DND-41 (cell line): ENCODE measurements at regions not wholly inside any gene's neighbourhood (a gene's known extent, or its start where the extent isn't known, plus 50 kb on each side); places are given as distances from the start of the nearest gene placed in this dataset.

Experiments
- ATAC-seq: fragments of 200-7000 bp; cut with Tn5 transposase; 3 replicates; pipeline ENCODE4 v1.9.1; 2021; ENCODE audit warnings: low read depth; ENCODE audit not compliant: insufficient read depth
- DNase-seq: peaks from one replicate; pipeline ENCODE4 v3.0.0-alpha.2; 2020
- H2AFZ ChIP-seq: 2 replicates; pipeline ENCODE4 v1.6.0; 2012; ENCODE audit warnings: low read depth, low read length
- H3K27ac ChIP-seq: 2 replicates; pipeline ENCODE4 v1.5.1; 2012; ENCODE audit warnings: low read length, inconsistent platforms
- H3K27me3 ChIP-seq: fragments of 200-600 bp; sonication (generic); 2 replicates; pipeline ENCODE4 v1.6.0; 2012; ENCODE audit warnings: low read length, mild to moderate bottlenecking, inconsistent platforms; ENCODE audit not compliant: insufficient read depth, poor library complexity
- H3K36me3 ChIP-seq: 2 replicates; pipeline ENCODE4 v1.5.1; 2012; ENCODE audit warnings: low read length, inconsistent platforms; ENCODE audit not compliant: insufficient read depth
- H3K4me1 ChIP-seq: 2 replicates; pipeline ENCODE4 v1.5.1; 2012; ENCODE audit warnings: mild to moderate bottlenecking, low read length; ENCODE audit not compliant: insufficient read depth
- H3K4me2 ChIP-seq: 2 replicates; pipeline ENCODE4 v1.6.0; 2012; ENCODE audit warnings: mild to moderate bottlenecking, moderate library complexity, low read length, inconsistent platforms; ENCODE audit not compliant: insufficient read depth
- H3K4me3 ChIP-seq, 2 experiments: fragments of 200-600 bp in 1 of 2; shearing (Covaris generic) in 1 of 2; 2 replicates each; pipeline ENCODE4 v1.5.1; 2012 to 2016; ENCODE audit warnings: inconsistent platforms in 2 of 2, low read length in 2 of 2, mild to moderate bottlenecking in 2 of 2, low read depth in 1 of 2, moderate library complexity in 1 of 2
- H3K79me2 ChIP-seq: 2 replicates; pipeline ENCODE4 v1.6.0; 2012; ENCODE audit warnings: low read length, inconsistent platforms; ENCODE audit not compliant: insufficient read depth
- H3K9ac ChIP-seq: 2 replicates; pipeline ENCODE4 v1.6.0; 2012; ENCODE audit warnings: low read depth, mild to moderate bottlenecking, inconsistent platforms, low read length, moderate library complexity
- H3K9me3 ChIP-seq: 2 replicates; pipeline ENCODE4 v1.5.1; 2012; ENCODE audit warnings: low read length, moderate library complexity, mild to moderate bottlenecking, inconsistent platforms; ENCODE audit not compliant: insufficient read depth, severe bottlenecking
- H4K20me1 ChIP-seq: 2 replicates; pipeline ENCODE4 v1.6.0; 2012; ENCODE audit warnings: low read length; ENCODE audit not compliant: insufficient read depth
- CTCF ChIP-seq: IDR thresholded peaks from 2 replicates; pipeline ENCODE4 v1.5.1; 2012; ENCODE audit warnings: borderline replicate concordance, low read length, moderate library complexity, mild to moderate bottlenecking; ENCODE audit not compliant: poor library complexity, severe bottlenecking; ENCODE audit errors: extremely low read depth
- EZH2 ChIP-seq: IDR thresholded peaks from 3 replicates; pipeline ENCODE4 v1.6.1; 2012; ENCODE audit warnings: borderline replicate concordance, low read depth, mild to moderate bottlenecking, moderate library complexity, low read length, inconsistent platforms; ENCODE audit not compliant: severe bottlenecking

GRCh38 chr2:147396890-147397289 is 447.9 kb upstream of the ACVR2A start:
- ATAC-seq: no peak
- no peaks in the 10 kb centered on the region for H3K36me3 ChIP-seq
- H3K27ac ChIP-seq: no peak overlapping the region
- no peak overlapping the region for H3K4me2 ChIP-seq
- H3K9me3 ChIP-seq: no peaks in the 10 kb centered on the region
- no peak overlapping the region for H3K9ac ChIP-seq
- H2AFZ ChIP-seq: no peak overlapping the region; the same call in 1 of the 2 replicates
- no peaks in the 10 kb centered on the region for H3K79me2 ChIP-seq
- no peak for TF ChIP-seq EZH2
- no peak for TF ChIP-seq CTCF
- no peak overlapping the region for H3K4me3 ChIP-seq
- H3K4me1 ChIP-seq: no peaks in the 10 kb centered on the region
- no peaks in the 10 kb centered on the region for H4K20me1 ChIP-seq
- H3K27me3 ChIP-seq: no peaks in the 10 kb centered on the region
- DNase-seq: no peak

- no peaks in the 10 kb centered on the region for H3K36me3 ChIP-seq
- TF ChIP-seq CTCF: no peak
- no peak for TF ChIP-seq EZH2
- H3K4me1 ChIP-seq: no peaks in the 10 kb centered on the region
- ATAC-seq (no peak), DNase-seq (no peak)
- no peak overlapping the region for H2AFZ ChIP-seq
- no peaks in the 10 kb centered on the region for H3K9me3 ChIP-seq
- H3K27me3 ChIP-seq: no peaks in the 10 kb centered on the region
- H3K79me2 ChIP-seq: no peaks in the 10 kb centered on the region
- no peak overlapping the region for H3K4me3 ChIP-seq
- H3K4me2 ChIP-seq: no peak overlapping the region
- H4K20me1 ChIP-seq: no peaks in the 10 kb centered on the region
- H3K27ac ChIP-seq: no peak overlapping the region
- no peak overlapping the region for H3K9ac ChIP-seq
These were observed 450.5 kb upstream of the ACVR2A start for GRCh38 chr2:147394179-147394790.

GRCh38 chr2:147392180-147392579 is 452.6 kb upstream of the ACVR2A start:
- Histone ChIP-seq H3K9me3 (no peaks in the 10 kb centered on the region), H3K9ac (no peak overlapping the region), H3K4me3 (no peak overlapping the region), H2AFZ (no peak overlapping the region), H3K4me2 (no peak overlapping the region), H3K27ac (no peak overlapping the region), H3K36me3 (no peaks in the 10 kb centered on the region), H3K79me2 (no peaks in the 10 kb centered on the region), H3K4me1 (no peaks in the 10 kb centered on the region), H3K27me3 (no peaks in the 10 kb centered on the region), H4K20me1 (no peaks in the 10 kb centered on the region)
- no peak for ATAC-seq
- DNase-seq: no peak
- TF ChIP-seq EZH2: no peak
- TF ChIP-seq CTCF: no peak
